ENCODE measurements at regions not wholly inside any gene's neighbourhood (a gene's known extent, or its start where the extent isn't known, plus 50 kb on each side); places are given as distances from the start of the nearest gene placed in this dataset.
A peak's percentile ranks its signal among the peaks of the same experiment; 100 is the strongest.

GRCh38 chr17:71494062-71494855, 626.6 kb upstream of the SOX9 start:
- Histone ChIP-seq H3K14ac (ENCODE audit: low read length) (no peak overlapping the region), H2AFZ (ENCODE audit: insufficient read depth, low read length, poor library complexity) (no peak overlapping the region), H3K18ac (ENCODE audit: low read length) (no peak overlapping the region), H3K27ac (ENCODE audit: low read depth, low read length) (peak overlapping the region; percentile 54), H4K8ac (ENCODE audit: low read depth, low read length) (no peak overlapping the region), H3K27me3 (ENCODE audit: insufficient read depth, low read length) (no peaks in the 10 kb centered on the region), H4K91ac (ENCODE audit: low read depth, low read length) (no peak overlapping the region), H2BK5ac (ENCODE audit: low read depth, low read length, poor library complexity) (peak overlapping the region; percentile 77), H3K36me3 (ENCODE audit: control insufficient read depth in 1 of 2, insufficient read depth in 2 of 2, low read length in 2 of 2) (no peaks in the 10 kb centered on the region), H3K23ac (ENCODE audit: low read length) (no peak overlapping the region), H3K4me2 (ENCODE audit: low read length) (no peak overlapping the region), H3K9me3 (ENCODE audit: insufficient read depth, low read depth, low read length) (no peaks in the 10 kb centered on the region), H3K4me1 (ENCODE audit: control insufficient read depth in 1 of 2, insufficient read depth in 2 of 2, low read length in 2 of 2) (no peaks in the 10 kb centered on the region), H2AK5ac (ENCODE audit: low read length) (no peak overlapping the region), H3K9ac (ENCODE audit: low read length) (no peak overlapping the region), H4K12ac (ENCODE audit: low read depth, low read length) (no peak overlapping the region), H3K4me3 (ENCODE audit: low read depth, low read length) (no peak overlapping the region), H2BK120ac (ENCODE audit: insufficient read depth, low read length, poor library complexity) (no peak overlapping the region), H3K79me1 (ENCODE audit: low read length) (no peaks in the 10 kb centered on the region), H3K79me2 (ENCODE audit: control insufficient read depth, insufficient read depth, low read length, poor library complexity) (no peaks in the 10 kb centered on the region), H2BK12ac (ENCODE audit: low read length) (peak overlapping the region; percentile 60), H3K4ac (ENCODE audit: low read depth, low read length) (no peak overlapping the region)
- no CpG with 5 or more reads among the region's 2 CpGs for WGBS (ENCODE audit: extremely low coverage, insufficient coverage, insufficient read length)
- peak in 1 of 2 donors; percentile 29 for DNase-seq

- H2BK120ac ChIP-seq (ENCODE audit: insufficient read depth, low read length, poor library complexity) = no peak overlapping the region
- H3K9ac ChIP-seq (ENCODE audit: low read length) = no peak overlapping the region
- H3K27me3 ChIP-seq (ENCODE audit: insufficient read depth, low read length) = no peaks in the 10 kb centered on the region
- no peak overlapping the region for H3K4ac ChIP-seq (ENCODE audit: low read depth, low read length)
- no peak overlapping the region for H3K18ac ChIP-seq (ENCODE audit: low read length)
- H4K91ac ChIP-seq (ENCODE audit: low read depth, low read length) = no peak overlapping the region
- H3K79me2 ChIP-seq (ENCODE audit: control insufficient read depth, insufficient read depth, low read length, poor library complexity) = no peaks in the 10 kb centered on the region
- no peak overlapping the region for H2BK5ac ChIP-seq (ENCODE audit: low read depth, low read length, poor library complexity)
- H3K79me1 ChIP-seq (ENCODE audit: low read length) = no peaks in the 10 kb centered on the region
- no peak overlapping the region for H2BK12ac ChIP-seq (ENCODE audit: low read length)
- H3K4me1 ChIP-seq (ENCODE audit: control insufficient read depth in 1 of 2, insufficient read depth in 2 of 2, low read length in 2 of 2) = no peaks in the 10 kb centered on the region
- no peak overlapping the region for H3K14ac ChIP-seq (ENCODE audit: low read length)
- H3K36me3 ChIP-seq (ENCODE audit: control insufficient read depth in 1 of 2, insufficient read depth in 2 of 2, low read length in 2 of 2) = no peaks in the 10 kb centered on the region
- H3K4me3 ChIP-seq (ENCODE audit: low read depth, low read length) = no peak overlapping the region
- H3K23ac ChIP-seq (ENCODE audit: low read length) = no peak overlapping the region
- H3K27ac ChIP-seq (ENCODE audit: low read depth, low read length) = no peak overlapping the region
- no peak overlapping the region for H3K4me2 ChIP-seq (ENCODE audit: low read length)
- no peak overlapping the region for H2AFZ ChIP-seq (ENCODE audit: insufficient read depth, low read length, poor library complexity)
- H3K9me3 ChIP-seq (ENCODE audit: insufficient read depth, low read depth, low read length) = no peaks in the 10 kb centered on the region
- H4K8ac ChIP-seq (ENCODE audit: low read depth, low read length) = no peak overlapping the region
- no peak overlapping the region for H4K12ac ChIP-seq (ENCODE audit: low read depth, low read length)
- DNase-seq = no peak
- no peak overlapping the region for H2AK5ac ChIP-seq (ENCODE audit: low read length)
Observed at GRCh38 chr17:71495420-71495819, 625.4 kb upstream of the SOX9 start.

- no CpG with 5 or more reads among the region's 2 CpGs for WGBS (ENCODE audit: extremely low coverage, insufficient coverage, insufficient read length)
- H3K4me1 ChIP-seq (ENCODE audit: control insufficient read depth in 1 of 2, insufficient read depth in 2 of 2, low read length in 2 of 2) = no peaks in the 10 kb centered on the region
- no peak overlapping the region for H3K4me2 ChIP-seq (ENCODE audit: low read length)
- H2AFZ ChIP-seq (ENCODE audit: insufficient read depth, low read length, poor library complexity) = no peak overlapping the region
- H3K79me2 ChIP-seq (ENCODE audit: control insufficient read depth, insufficient read depth, low read length, poor library complexity) = no peaks in the 10 kb centered on the region
- no peaks in the 10 kb centered on the region for H3K36me3 ChIP-seq (ENCODE audit: control insufficient read depth in 1 of 2, insufficient read depth in 2 of 2, low read length in 2 of 2)
- no peak overlapping the region for H3K4ac ChIP-seq (ENCODE audit: low read depth, low read length)
- no peak overlapping the region for H2BK12ac ChIP-seq (ENCODE audit: low read length)
- no peak overlapping the region for H4K91ac ChIP-seq (ENCODE audit: low read depth, low read length)
- no peak overlapping the region for H3K18ac ChIP-seq (ENCODE audit: low read length)
- no peak overlapping the region for H2BK120ac ChIP-seq (ENCODE audit: insufficient read depth, low read length, poor library complexity)
- DNase-seq = no peak
- no peak overlapping the region for H3K27ac ChIP-seq (ENCODE audit: low read depth, low read length)
- H2BK5ac ChIP-seq (ENCODE audit: low read depth, low read length, poor library complexity) = no peak overlapping the region
- no peak overlapping the region for H4K12ac ChIP-seq (ENCODE audit: low read depth, low read length)
- H3K9me3 ChIP-seq (ENCODE audit: insufficient read depth, low read depth, low read length) = no peaks in the 10 kb centered on the region
- no peak overlapping the region for H4K8ac ChIP-seq (ENCODE audit: low read depth, low read length)
- no peak overlapping the region for H3K14ac ChIP-seq (ENCODE audit: low read length)
- no peak overlapping the region for H3K9ac ChIP-seq (ENCODE audit: low read length)
- no peak overlapping the region for H3K23ac ChIP-seq (ENCODE audit: low read length)
- H3K4me3 ChIP-seq (ENCODE audit: low read depth, low read length) = no peak overlapping the region
- H3K27me3 ChIP-seq (ENCODE audit: insufficient read depth, low read length) = no peaks in the 10 kb centered on the region
- H2AK5ac ChIP-seq (ENCODE audit: low read length) = no peak overlapping the region
- H3K79me1 ChIP-seq (ENCODE audit: low read length) = no peaks in the 10 kb centered on the region
Observed at GRCh38 chr17:71496552-71496951, 624.3 kb upstream of the SOX9 start.

- H3K4me3 ChIP-seq (ENCODE audit: low read depth, low read length) = no peak overlapping the region
- no peak for DNase-seq
- H2AK5ac ChIP-seq (ENCODE audit: low read length) = no peak overlapping the region
- no peak overlapping the region for H2BK5ac ChIP-seq (ENCODE audit: low read depth, low read length, poor library complexity)
- peaks cover 3% of the 10 kb centered on the region in 2 experiments for H3K4me1 ChIP-seq (ENCODE audit: control insufficient read depth in 1 of 2, insufficient read depth in 2 of 2, low read length in 2 of 2)
- no peak overlapping the region for H3K18ac ChIP-seq (ENCODE audit: low read length)
- no peak overlapping the region for H2BK120ac ChIP-seq (ENCODE audit: insufficient read depth, low read length, poor library complexity)
- H3K9ac ChIP-seq (ENCODE audit: low read length) = no peak overlapping the region
- no peak overlapping the region for H4K91ac ChIP-seq (ENCODE audit: low read depth, low read length)
- no peak overlapping the region for H2AFZ ChIP-seq (ENCODE audit: insufficient read depth, low read length, poor library complexity)
- H2BK12ac ChIP-seq (ENCODE audit: low read length) = no peak overlapping the region
- H3K27ac ChIP-seq (ENCODE audit: low read depth, low read length) = no peak overlapping the region
- H4K12ac ChIP-seq (ENCODE audit: low read depth, low read length) = no peak overlapping the region
- H3K4me2 ChIP-seq (ENCODE audit: low read length) = no peak overlapping the region
- no peaks in the 10 kb centered on the region for H3K79me2 ChIP-seq (ENCODE audit: control insufficient read depth, insufficient read depth, low read length, poor library complexity)
- H3K14ac ChIP-seq (ENCODE audit: low read length) = no peak overlapping the region
- no peaks in the 10 kb centered on the region for H3K9me3 ChIP-seq (ENCODE audit: insufficient read depth, low read depth, low read length)
- H3K23ac ChIP-seq (ENCODE audit: low read length) = no peak overlapping the region
- no CpG with 5 or more reads among the region's 3 CpGs for WGBS (ENCODE audit: extremely low coverage, insufficient coverage, insufficient read length)
- H3K36me3 ChIP-seq (ENCODE audit: control insufficient read depth in 1 of 2, insufficient read depth in 2 of 2, low read length in 2 of 2) = no peaks in the 10 kb centered on the region
- H3K4ac ChIP-seq (ENCODE audit: low read depth, low read length) = no peak overlapping the region
- peaks cover 4% of the 10 kb centered on the region for H3K79me1 ChIP-seq (ENCODE audit: low read length)
- no peaks in the 10 kb centered on the region for H3K27me3 ChIP-seq (ENCODE audit: insufficient read depth, low read length)
- H4K8ac ChIP-seq (ENCODE audit: low read depth, low read length) = no peak overlapping the region
Observed at GRCh38 chr17:71500761-71501555, 619.9 kb upstream of the SOX9 start.
